Tibial artery (tissue), 4 donors: ENCODE measurements at regions not wholly inside any gene's neighbourhood (a gene's known extent, or its start where the extent isn't known, plus 50 kb on each side); places are given as distances from the start of the nearest gene placed in this dataset.
"Not testable (repeated sequence)": the region's sequence is repeated elsewhere in the genome, so short reads cannot be mapped to it uniquely, and the experiment has no call there.

Experiments
- DNase-seq, 2 donors: peaks; one replicate each; pipeline ENCODE4 v3.0.0-alpha.2; 2019
- H3K27ac ChIP-seq, 2 donors: fragments of 200-600 bp; sonication (generic) in 1 of 2; 1 replicate in 1 of 2; 2 replicates in 1 of 2; pipeline ENCODE4 v1.5.1; 2018 to 2019; ENCODE audit warnings: mild to moderate bottlenecking in 1 of 2
- H3K27me3 ChIP-seq, 2 donors: fragments of 200-600 bp; sonication (generic) in 1 of 2; one replicate each; pipeline versions ENCODE4 v1.5.1 to v1.6.0; 2016 to 2019
- H3K36me3 ChIP-seq, 3 donors: fragments of 200-600 bp; sonication (generic) in 2 of 3; one replicate each; pipeline ENCODE4 v1.5.1; 2016 to 2019; ENCODE audit warnings: mild to moderate bottlenecking in 2 of 3
- H3K4me1 ChIP-seq, 4 donors: fragments of 200-600 bp; sonication (generic) in 2 of 4; 1 replicate in 3 of 4; 2 replicates in 1 of 4; pipeline ENCODE4 v1.5.1; 2016 to 2019
- H3K4me3 ChIP-seq, 2 donors: fragments of 200-600 bp; sonication (generic) in 1 of 2; 1 replicate in 1 of 2; 2 replicates in 1 of 2; pipeline ENCODE4 v1.5.1; 2018 to 2019; ENCODE audit warnings: mild to moderate bottlenecking in 2 of 2
- H3K9me3 ChIP-seq, 3 donors: fragments of 200-600 bp; sonication (generic) in 1 of 3; one replicate each; pipeline ENCODE4 v1.5.1; 2016 to 2019
- CTCF ChIP-seq, 2 experiments: fragments of 200-600 bp in 1 of 2; fragments of 450-650 bp in 1 of 2; IDR thresholded peaks; one replicate each; pipeline ENCODE4 v1.5.1; 2017 to 2019; ENCODE audit warnings: antibody characterized with exemption in 2 of 2, mild to moderate bottlenecking in 1 of 2, moderate library complexity in 1 of 2
- intact Hi-C: fragments of 100-400 bp; cut with DNase I; formaldehyde crosslinking; loops from one replicate; pipeline ENCODE4 v1.15.0; 2023; ENCODE audit warnings: low total_unique reads

DNA sequence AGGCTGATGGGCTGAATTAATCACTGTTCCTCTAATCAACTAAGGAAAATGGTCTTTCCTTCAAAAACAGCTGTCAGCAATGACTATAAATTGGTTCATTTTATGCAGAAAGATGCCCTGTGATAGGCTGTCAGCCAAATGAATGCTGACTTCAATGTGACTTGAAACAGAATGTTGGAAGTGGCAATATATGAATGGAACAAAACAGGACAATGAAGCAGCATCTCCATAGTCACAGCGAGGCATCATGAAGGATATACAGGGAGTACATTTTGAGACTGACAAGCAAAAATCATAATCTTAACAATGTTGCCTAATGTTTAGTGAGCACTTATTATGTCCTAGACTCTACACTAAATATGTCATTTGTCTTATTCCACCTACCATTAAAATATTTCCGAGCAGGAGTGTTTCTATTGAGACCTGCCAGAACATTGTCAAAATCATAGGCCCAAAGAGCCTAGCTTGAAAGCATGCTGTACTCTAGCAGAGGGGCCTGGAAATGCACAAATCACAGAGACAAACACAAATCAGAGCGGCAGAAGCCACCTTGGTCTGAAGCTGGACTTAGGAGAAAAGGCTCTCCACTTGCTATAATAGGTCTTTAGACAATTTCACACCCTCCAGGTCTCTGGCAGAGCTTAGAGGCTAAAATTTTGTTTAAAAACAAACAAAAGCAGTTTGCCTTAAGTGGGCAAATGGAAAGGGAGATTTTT lies 63.3 kb downstream of the FAM50B start:
- Histone ChIP-seq H3K4me1 (peaks cover 0 to 61% (median 38%) of the 10 kb centered on the region in 4 donors), H3K4me3 (no peak overlapping the region), H3K27me3 (no peaks in the 10 kb centered on the region), H3K36me3 (no peaks in the 10 kb centered on the region), H3K9me3 (no peaks in the 10 kb centered on the region), H3K27ac (peak overlapping the region; percentile 82 to 84)
- intact Hi-C loops: no loop called here
- TF ChIP-seq CTCF (IDR thresholded peaks at IDR 0.05): no peak
- DNase-seq: no peak

- no peak overlapping the region for H3K4me3 ChIP-seq
- peak in 1 of 2 experiments; percentile 12 for TF ChIP-seq CTCF (IDR thresholded peaks at IDR 0.05)
- peaks cover 0 to 61% (median 38%) of the 10 kb centered on the region in 4 donors for H3K4me1 ChIP-seq
- no peaks in the 10 kb centered on the region for H3K36me3 ChIP-seq
- no peaks in the 10 kb centered on the region for H3K27me3 ChIP-seq
- H3K9me3 ChIP-seq: no peaks in the 10 kb centered on the region
- intact Hi-C loops: no loop called here
- peak overlapping the region; percentile 82 to 84 for H3K27ac ChIP-seq
- DNase-seq: peak; percentile 80 to 84
Measured at GRCh38 chr6:3913077-3913957, 64.1 kb downstream of the FAM50B start.

DNA sequence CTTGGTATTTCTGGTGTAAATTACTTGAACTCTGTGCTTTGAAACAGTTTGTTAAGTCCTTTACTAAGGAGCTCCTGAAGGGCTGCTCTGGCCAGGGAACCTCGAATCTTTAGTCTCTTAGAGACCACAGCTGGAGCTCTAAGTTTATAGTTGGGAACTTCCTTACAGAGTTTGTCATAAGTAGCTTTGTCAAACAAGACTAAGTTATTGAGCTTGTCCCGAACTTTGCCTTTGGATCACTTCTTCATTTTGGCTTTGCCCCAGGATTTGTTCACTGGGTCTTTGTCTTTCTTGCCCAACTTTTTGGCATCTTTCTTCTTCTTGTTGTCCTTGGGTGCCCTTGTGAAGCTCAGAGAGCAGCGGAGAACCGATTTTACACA lies 64.8 kb downstream of the FAM50B start:
- intact Hi-C loops: no loop called here
- no peak for TF ChIP-seq CTCF (IDR thresholded peaks at IDR 0.05)
- peaks cover 0 to 60% (median 40%) of the 10 kb centered on the region in 4 donors for H3K4me1 ChIP-seq

GRCh38 chr6:3915076-3915791 lies 66.1 kb downstream of the FAM50B start:
- H3K36me3 ChIP-seq: no peaks in the 10 kb centered on the region
- no peaks in the 10 kb centered on the region for H3K9me3 ChIP-seq
- H3K4me3 ChIP-seq: no peak overlapping the region
- peak overlapping the region in 1 of 2 donors; percentile 4 for H3K27ac ChIP-seq
- no peak for TF ChIP-seq CTCF (IDR thresholded peaks at IDR 0.05)
- H3K4me1 ChIP-seq: peaks cover 0 to 51% (median 36%) of the 10 kb centered on the region in 4 donors
- no peaks in the 10 kb centered on the region for H3K27me3 ChIP-seq
- DNase-seq: no peak
- intact Hi-C loops: no loop called here

More for the DNA sequence above, 64.8 kb downstream of the FAM50B start:
- Histone ChIP-seq H3K27me3 (no peaks in the 10 kb centered on the region), H3K36me3 (no peaks in the 10 kb centered on the region), H3K9me3 (no peaks in the 10 kb centered on the region), H3K27ac (peak overlapping the region; percentile 82 to 84), H3K4me3 (no peak overlapping the region)
- no peak for DNase-seq

DNA sequence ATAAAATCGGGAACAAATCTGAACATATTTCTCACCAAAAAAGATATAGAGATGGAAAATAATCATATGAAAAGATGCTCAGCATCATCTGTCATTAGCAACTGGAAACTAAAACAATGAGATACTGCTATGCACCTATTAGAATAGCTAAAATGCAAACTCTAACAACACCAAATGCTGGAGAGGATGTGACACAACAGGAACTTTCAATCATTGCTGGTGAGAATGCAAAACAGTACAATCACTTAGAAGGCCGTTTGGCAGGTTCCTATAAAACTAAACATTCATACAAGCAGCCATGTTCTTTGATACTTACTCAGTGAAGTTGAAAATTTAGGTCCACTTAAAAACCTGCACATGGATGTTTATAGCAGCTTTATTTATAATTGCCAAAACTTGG lies 67.0 kb downstream of the FAM50B start:
- Histone ChIP-seq H3K4me1 (peaks cover 0 to 41% (median 29%) of the 10 kb centered on the region in 4 donors), H3K27me3 (no peaks in the 10 kb centered on the region), H3K36me3 (no peaks in the 10 kb centered on the region), H3K9me3 (no peaks in the 10 kb centered on the region), H3K4me3 (no peak overlapping the region), H3K27ac (no peak overlapping the region)
- TF ChIP-seq CTCF (IDR thresholded peaks at IDR 0.05): no peak
- DNase-seq: no peak
- intact Hi-C loops: no loop called here

DNA sequence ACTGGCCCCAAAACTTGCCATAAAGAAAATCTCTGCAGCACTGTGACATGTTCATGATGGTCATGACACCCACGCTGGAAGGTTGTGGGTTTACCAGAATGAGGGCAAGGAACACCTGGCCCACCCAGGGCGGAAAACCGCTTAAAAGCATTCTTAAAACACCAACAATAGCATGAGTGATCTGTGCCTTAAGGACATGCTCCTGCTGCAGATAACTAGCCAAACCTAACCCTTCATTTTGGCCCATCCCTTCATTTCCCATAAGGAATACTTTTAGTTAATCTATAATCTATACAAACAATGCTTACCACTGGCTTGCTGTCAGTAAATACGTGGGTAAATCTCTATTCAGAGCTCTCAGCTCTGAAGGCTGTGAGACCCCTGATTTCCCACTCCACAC lies 67.6 kb downstream of the FAM50B start:
- H3K27me3 ChIP-seq, H3K4me3 ChIP-seq, H3K27ac ChIP-seq, DNase-seq, H3K9me3 ChIP-seq, intact Hi-C loops, H3K36me3 ChIP-seq: not testable (repeated sequence)
- peaks cover 0 to 36% (median 24%) of the 10 kb centered on the region in 4 donors for H3K4me1 ChIP-seq
